Retinal pigment epithelial cell (primary cell): ENCODE measurements at regions not wholly inside any gene's neighbourhood (a gene's known extent, or its start where the extent isn't known, plus 50 kb on each side); places are given as distances from the start of the nearest gene placed in this dataset.

Experiments
- DNase-seq: peaks from one replicate; pipeline ENCODE4 v3.0.0-alpha.2; 2010; ENCODE audit warnings: low read depth
- H3K4me3 ChIP-seq: 2 replicates; pipeline ENCODE4 v1.5.1; 2011; ENCODE audit warnings: mild to moderate bottlenecking, low read length, control low read depth, moderate library complexity
- CTCF ChIP-seq: conservative IDR thresholded peaks from 2 replicates; pipeline ENCODE4 v1.5.1; 2011; ENCODE audit warnings: low read depth, low read length, control low read depth, inconsistent platforms

- no peak for TF ChIP-seq CTCF
- no peak overlapping the region for H3K4me3 ChIP-seq
Observed at GRCh38 chr2:181818058-181818680, 73.4 kb upstream of the ITPRID2 start.

DNA sequence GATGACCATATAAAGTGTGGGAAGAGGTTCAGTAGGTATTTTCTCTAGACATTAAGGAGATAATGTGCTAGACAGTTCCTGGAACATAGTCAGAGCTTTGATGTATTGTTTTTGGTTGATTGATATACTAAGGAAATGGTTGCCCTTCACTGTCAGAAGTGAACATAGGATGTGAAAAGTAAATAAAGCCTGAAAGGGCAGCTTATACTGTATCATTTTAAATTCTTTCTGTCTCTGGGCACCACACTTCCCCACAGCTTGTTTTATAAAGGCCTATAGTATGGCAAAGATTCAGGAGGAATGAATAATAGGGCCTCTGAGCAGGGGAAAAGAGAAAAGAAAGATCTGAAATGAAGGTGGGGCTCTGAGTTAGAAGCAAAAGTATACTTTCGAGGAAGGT is 72.7 kb upstream of the ITPRID2 start:
- DNase-seq, result no peak
- no peak overlapping the region for H3K4me3 ChIP-seq
- TF ChIP-seq CTCF, result no peak

More at GRCh38 chr2:181818058-181818680, 73.4 kb upstream of the ITPRID2 start:
- no peak for DNase-seq

- no peak for DNase-seq
- H3K4me3 ChIP-seq, result no peak overlapping the region
- no peak for TF ChIP-seq CTCF
Observed at GRCh38 chr2:181821049-181821448, 70.5 kb upstream of the ITPRID2 start.

- no peak for TF ChIP-seq CTCF
- no peak for DNase-seq
- H3K4me3 ChIP-seq, result no peak overlapping the region
Observed at GRCh38 chr2:181822097-181822496, 69.4 kb upstream of the ITPRID2 start.

DNA sequence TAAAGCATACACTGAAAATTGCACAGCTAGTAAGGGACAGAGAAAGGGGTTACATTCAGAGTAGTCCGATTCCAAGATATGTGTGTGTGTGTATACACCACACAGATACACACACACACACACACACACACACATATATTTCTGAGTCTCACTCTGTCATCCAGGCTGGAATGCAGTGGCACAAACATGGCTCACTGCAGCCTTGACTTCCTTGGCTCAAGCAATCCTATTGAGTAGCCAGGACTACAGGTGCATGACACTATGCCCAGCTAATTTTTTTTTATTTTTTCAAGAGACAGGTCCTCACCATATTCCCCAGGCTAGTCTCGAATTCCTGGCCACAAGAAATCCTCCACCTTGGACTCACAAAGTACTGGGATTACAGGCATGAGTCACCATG is 68.1 kb upstream of the ITPRID2 start:
- no peak overlapping the region for H3K4me3 ChIP-seq
- DNase-seq, result no peak
- TF ChIP-seq CTCF, result no peak

GRCh38 chr2:181828122-181828705 is 63.3 kb upstream of the ITPRID2 start:
- no peak overlapping the region for H3K4me3 ChIP-seq
- no peak for TF ChIP-seq CTCF
- DNase-seq, result no peak

DNA sequence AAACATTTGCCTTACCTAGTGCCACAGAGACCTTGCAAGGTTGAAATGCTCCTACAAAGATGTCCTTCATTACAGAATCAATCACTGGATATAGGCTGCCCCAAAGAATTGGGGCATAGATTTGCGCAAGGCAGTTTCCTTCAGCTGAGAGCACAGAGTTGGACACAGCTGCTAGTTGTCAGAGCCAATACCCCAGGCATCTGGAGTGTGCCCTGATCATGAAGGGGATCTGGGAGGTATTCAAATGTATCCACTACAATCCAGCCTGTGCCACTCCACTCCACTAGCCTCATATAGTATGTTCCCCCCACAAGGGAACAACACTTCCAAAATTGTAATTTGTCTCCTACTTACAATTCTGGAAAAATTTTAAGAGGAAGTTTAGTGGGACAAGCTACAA is 62.3 kb upstream of the ITPRID2 start:
- no peak for DNase-seq
- H3K4me3 ChIP-seq, result no peak overlapping the region
- no peak for TF ChIP-seq CTCF
